HUES64 (cell line): ENCODE measurements at regions not wholly inside any gene's neighbourhood (a gene's known extent, or its start where the extent isn't known, plus 50 kb on each side); places are given as distances from the start of the nearest gene placed in this dataset.

Experiments used
- H3K27ac ChIP-seq: 2 replicates; pipeline ENCODE4 v1.7.0; 2013; ENCODE audit warnings: low read depth, low read length, inconsistent platforms
- H3K27me3 ChIP-seq: 2 replicates; pipeline ENCODE4 v1.6.1; 2013; ENCODE audit warnings: mild to moderate bottlenecking, low read length; ENCODE audit not compliant: insufficient read depth
- H3K36me3 ChIP-seq: 2 replicates; pipeline ENCODE4 v1.6.1; 2013; ENCODE audit warnings: mild to moderate bottlenecking, low read length; ENCODE audit not compliant: insufficient read depth
- H3K4me1 ChIP-seq: 2 replicates; pipeline ENCODE4 v1.6.1; 2013; ENCODE audit warnings: mild to moderate bottlenecking, low read length, moderate library complexity; ENCODE audit not compliant: insufficient read depth
- H3K4me3 ChIP-seq: 2 replicates; pipeline ENCODE4 v1.5.1; 2013; ENCODE audit warnings: mild to moderate bottlenecking, low read length, moderate library complexity
- H3K9ac ChIP-seq: 2 replicates; pipeline ENCODE4 v1.6.1; 2013; ENCODE audit warnings: mild to moderate bottlenecking, low read depth, low read length
- H3K9me3 ChIP-seq: 2 replicates; pipeline ENCODE4 v1.6.1; 2013; ENCODE audit warnings: low read depth, low read length; ENCODE audit not compliant: insufficient read depth
- WGBS: fragments of 150-250, 120-280 bp; methylation state at CpG from one replicate; pipeline ENCODE4 v1.1.7; 2013; ENCODE audit warnings: missing lambda C conversion rate; 5-methylcytosine and 5-hydroxymethylcytosine counted together

DNA sequence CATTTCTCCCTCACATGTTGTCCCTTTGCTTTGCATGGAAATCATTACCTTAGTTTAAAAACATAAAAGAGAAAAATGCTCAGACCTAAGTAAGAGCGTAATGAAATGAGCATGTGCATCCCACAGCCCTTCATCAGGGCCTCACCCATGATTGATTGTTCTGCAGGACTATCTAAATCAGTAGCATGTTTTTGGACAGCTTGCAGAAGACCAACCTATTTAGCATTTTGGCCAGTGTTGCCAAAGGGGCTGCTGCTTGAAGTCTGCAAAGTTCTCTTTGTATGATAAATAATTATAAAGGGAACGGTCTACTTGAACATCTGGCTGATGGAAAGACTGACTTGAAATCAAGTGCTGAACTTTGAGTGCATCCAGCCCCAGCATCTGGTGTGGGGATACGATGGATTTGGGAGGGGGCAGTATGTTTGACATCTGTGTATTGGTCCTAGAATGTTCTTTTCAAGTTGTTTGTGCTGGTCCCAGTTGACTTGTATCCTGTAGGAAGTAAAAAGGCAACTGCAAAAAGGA is 76.1 kb upstream of the LIMCH1 start:
- 95% methylated on average over 3 of the region's 3 CpGs for WGBS
- no peaks in the 10 kb centered on the region for H3K4me1 ChIP-seq
- no peak overlapping the region for H3K9ac ChIP-seq

DNA sequence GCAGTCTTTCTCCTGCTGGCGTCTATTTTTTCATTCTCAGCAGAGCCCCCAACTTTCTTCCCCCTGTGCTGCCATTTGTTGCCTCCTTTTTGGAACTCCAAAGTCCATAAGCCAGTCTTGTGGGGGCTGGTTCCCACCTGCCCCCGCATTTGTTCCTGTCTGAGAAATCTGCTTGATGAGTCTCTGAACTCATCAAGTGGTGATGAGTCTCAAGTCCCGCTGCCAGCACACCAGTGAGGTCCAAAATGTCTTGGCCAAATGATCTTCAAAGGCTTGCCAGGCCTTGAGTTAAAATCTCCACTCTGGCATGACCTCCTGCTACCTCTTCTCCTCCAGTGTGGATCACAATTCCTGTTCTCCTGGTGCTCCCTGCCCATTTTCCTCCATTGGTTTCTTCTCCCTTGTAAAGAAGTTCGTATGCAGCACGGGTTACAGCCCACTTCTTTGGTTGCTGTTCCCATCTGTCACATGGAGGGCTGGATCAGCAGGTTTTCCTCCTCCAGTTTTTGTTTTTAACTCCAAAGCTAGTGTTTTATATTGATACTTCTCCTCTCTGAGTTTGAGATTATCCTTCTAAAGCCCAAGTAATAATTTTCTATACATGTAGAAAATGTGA is 72.7 kb upstream of the LIMCH1 start:
- Histone ChIP-seq H3K27ac (no peak overlapping the region), H3K4me1 (peaks cover 9% of the 10 kb centered on the region; the same call in 1 of the 2 replicates), H3K9ac (no peak overlapping the region), H3K9me3 (no peaks in the 10 kb centered on the region), H3K36me3 (no peaks in the 10 kb centered on the region), H3K4me3 (no peak overlapping the region), H3K27me3 (no peaks in the 10 kb centered on the region)
- 88% methylated on average over 5 of the region's 5 CpGs for WGBS

More for the DNA sequence above, 76.1 kb upstream of the LIMCH1 start:
- no peak overlapping the region for H3K27ac ChIP-seq
- no peaks in the 10 kb centered on the region for H3K9me3 ChIP-seq
- H3K4me3 ChIP-seq = no peak overlapping the region
- no peaks in the 10 kb centered on the region for H3K36me3 ChIP-seq
- H3K27me3 ChIP-seq = no peaks in the 10 kb centered on the region

DNA sequence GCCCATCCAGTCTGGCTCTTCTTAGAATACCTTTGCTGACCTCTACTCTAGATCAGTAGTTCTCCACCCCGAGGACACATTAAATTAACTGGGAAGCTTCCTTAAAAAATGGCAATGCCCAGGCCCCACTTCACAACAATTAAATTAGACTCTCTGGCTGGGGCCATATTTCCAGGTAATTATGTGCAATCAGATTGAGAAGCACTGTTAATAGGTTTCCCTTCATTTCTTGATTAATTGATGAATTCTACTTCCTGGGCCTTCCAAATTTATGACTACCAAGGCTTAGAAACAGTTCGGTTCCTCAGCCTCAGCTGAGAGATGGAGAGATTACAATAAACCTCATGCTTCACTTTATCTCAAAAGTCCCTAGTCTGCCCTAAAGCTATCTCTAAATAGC is 71.7 kb upstream of the LIMCH1 start:
- H3K27me3 ChIP-seq = no peaks in the 10 kb centered on the region
- no peaks in the 10 kb centered on the region for H3K36me3 ChIP-seq
- no peaks in the 10 kb centered on the region for H3K9me3 ChIP-seq
- peaks cover 9% of the 10 kb centered on the region; the same call in 1 of the 2 replicates for H3K4me1 ChIP-seq
- H3K4me3 ChIP-seq = no peak overlapping the region
- no peak overlapping the region for H3K27ac ChIP-seq
- WGBS = 93% methylated on average over 2 of the region's 2 CpGs
- H3K9ac ChIP-seq = no peak overlapping the region

GRCh38 chr4:41468122-41468521 is 69.8 kb upstream of the LIMCH1 start:
- Histone ChIP-seq H3K27me3 (no peaks in the 10 kb centered on the region), H3K36me3 (no peaks in the 10 kb centered on the region), H3K9ac (no peak overlapping the region), H3K4me1 (peaks cover 9% of the 10 kb centered on the region; the same call in 1 of the 2 replicates), H3K9me3 (no peaks in the 10 kb centered on the region), H3K4me3 (no peak overlapping the region), H3K27ac (no peak overlapping the region)
- 80% methylated on average over 1 of the region's 1 CpG for WGBS

DNA sequence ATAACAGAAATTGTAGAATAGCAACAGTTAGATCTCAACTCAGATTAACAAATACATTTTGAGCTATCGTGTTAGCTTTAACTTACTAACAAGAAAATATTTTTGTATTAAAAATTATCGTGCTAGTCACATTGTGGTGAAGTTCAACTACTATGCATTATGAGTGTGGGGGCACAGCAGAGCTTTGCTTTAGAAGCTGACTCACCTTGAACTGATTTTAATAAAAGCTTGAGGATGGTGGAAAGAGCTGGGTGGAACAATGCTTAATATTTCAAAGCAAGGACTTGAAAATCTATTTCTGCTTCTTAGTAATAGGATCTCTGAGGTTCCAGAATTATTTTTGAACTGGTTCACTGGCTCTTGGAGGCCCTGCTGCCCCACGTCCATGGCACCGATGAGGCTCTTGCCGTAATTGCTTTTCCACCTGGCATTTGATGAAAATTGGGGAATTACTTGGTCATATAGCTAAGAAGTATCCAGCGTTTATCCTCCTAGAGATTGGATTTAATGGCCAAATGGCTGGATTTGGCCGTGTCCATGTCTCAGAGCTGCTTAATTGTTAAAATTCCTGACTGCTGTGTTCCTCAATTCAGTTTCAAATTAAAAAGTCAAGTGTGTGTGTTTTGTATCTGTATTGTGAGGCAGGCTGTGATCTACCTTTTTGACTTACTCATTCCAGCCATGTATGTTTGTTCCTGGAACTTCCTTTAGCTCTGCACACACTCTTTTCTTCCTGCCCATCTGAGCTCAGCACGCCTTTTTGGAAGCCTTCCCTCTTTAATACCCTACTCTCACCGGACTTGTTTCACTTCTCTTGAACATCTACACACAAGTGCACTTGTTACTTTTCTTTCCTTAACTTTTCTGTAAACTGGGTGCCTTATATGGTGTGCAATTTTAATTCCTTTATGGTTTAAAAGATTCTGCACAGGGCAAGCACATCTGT is 66.6 kb upstream of the LIMCH1 start:
- no peak overlapping the region for H3K27ac ChIP-seq
- no peak overlapping the region for H3K9ac ChIP-seq
- WGBS = 89% methylated on average over 8 of the region's 9 CpGs
- H3K36me3 ChIP-seq = no peaks in the 10 kb centered on the region
- H3K4me1 ChIP-seq = peaks cover 14% of the 10 kb centered on the region
- no peak overlapping the region for H3K4me3 ChIP-seq
- no peaks in the 10 kb centered on the region for H3K9me3 ChIP-seq
- H3K27me3 ChIP-seq = no peaks in the 10 kb centered on the region

DNA sequence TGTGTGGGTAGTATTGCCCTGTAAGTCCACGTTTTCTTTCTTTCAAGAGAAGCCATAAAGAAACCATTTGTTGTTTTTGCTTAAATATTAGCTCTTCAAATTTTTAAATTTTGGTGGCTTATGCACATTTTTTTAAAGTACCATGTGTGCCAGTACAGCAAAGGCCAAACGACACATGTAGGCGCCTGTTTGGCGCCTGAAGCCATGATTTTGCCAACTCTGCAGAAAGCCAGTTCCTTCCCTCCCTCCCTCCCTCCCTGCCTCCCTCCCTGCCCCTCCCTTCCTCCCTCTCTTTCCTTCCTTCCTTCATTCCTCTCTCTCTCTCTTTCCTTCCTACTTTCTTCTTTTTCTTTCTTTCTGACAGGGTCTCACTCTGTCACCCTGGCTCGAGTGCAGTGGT is 65.9 kb upstream of the LIMCH1 start:
- no peaks in the 10 kb centered on the region for H3K9me3 ChIP-seq
- WGBS = 95% methylated on average over 5 of the region's 5 CpGs
- no peak overlapping the region for H3K4me3 ChIP-seq
- no peaks in the 10 kb centered on the region for H3K36me3 ChIP-seq
- H3K4me1 ChIP-seq = peaks cover 21% of the 10 kb centered on the region
- H3K9ac ChIP-seq = no peak overlapping the region
- no peaks in the 10 kb centered on the region for H3K27me3 ChIP-seq
- no peak overlapping the region for H3K27ac ChIP-seq

GRCh38 chr4:41473176-41473575 is 64.8 kb upstream of the LIMCH1 start:
- H3K9ac ChIP-seq = no peak overlapping the region
- H3K4me1 ChIP-seq = peaks cover 32% of the 10 kb centered on the region
- no peaks in the 10 kb centered on the region for H3K36me3 ChIP-seq
- H3K4me3 ChIP-seq = no peak overlapping the region
- H3K9me3 ChIP-seq = no peaks in the 10 kb centered on the region
- WGBS = 79% methylated on average over 2 of the region's 2 CpGs
- no peaks in the 10 kb centered on the region for H3K27me3 ChIP-seq
- no peak overlapping the region for H3K27ac ChIP-seq

DNA sequence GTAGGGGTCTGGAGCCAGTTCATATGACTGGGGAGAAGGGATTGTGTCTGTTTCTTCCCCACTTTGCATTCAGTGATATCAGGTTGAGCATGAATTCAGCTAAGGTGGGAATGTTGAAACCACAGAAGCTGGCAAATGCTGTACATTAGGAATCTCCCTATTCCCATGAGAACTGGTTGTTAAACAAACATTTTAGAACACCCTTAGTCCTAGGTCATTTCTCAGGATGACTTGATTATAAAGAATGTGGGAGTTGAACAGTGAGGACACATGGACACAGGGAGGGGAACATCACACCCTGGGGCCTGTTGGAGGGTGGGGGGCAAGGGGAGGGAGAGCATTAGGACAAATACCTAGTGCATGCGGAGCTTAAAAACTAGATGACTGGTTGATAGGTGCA is 62.6 kb upstream of the LIMCH1 start:
- no peaks in the 10 kb centered on the region for H3K36me3 ChIP-seq
- WGBS = 100% methylated on average over 1 of the region's 1 CpG
- no peak overlapping the region for H3K9ac ChIP-seq
- no peak overlapping the region for H3K4me3 ChIP-seq
- H3K27me3 ChIP-seq = no peaks in the 10 kb centered on the region
- no peaks in the 10 kb centered on the region for H3K9me3 ChIP-seq
- no peak overlapping the region for H3K27ac ChIP-seq
- peaks cover 23% of the 10 kb centered on the region for H3K4me1 ChIP-seq

- no peaks in the 10 kb centered on the region for H3K9me3 ChIP-seq
- H3K36me3 ChIP-seq = no peaks in the 10 kb centered on the region
- H3K27me3 ChIP-seq = no peaks in the 10 kb centered on the region
- 90% methylated on average over 3 of the region's 3 CpGs for WGBS
- no peak overlapping the region for H3K4me3 ChIP-seq
- H3K27ac ChIP-seq = no peak overlapping the region
- H3K9ac ChIP-seq = no peak overlapping the region
- peaks cover 23% of the 10 kb centered on the region for H3K4me1 ChIP-seq
These were observed 61.6 kb upstream of the LIMCH1 start for GRCh38 chr4:41476310-41476885.

GRCh38 chr4:41477181-41477905 is 60.6 kb upstream of the LIMCH1 start:
- Histone ChIP-seq H3K4me3 (no peak overlapping the region), H3K36me3 (no peaks in the 10 kb centered on the region), H3K27me3 (no peaks in the 10 kb centered on the region), H3K9ac (no peak overlapping the region), H3K27ac (no peak overlapping the region), H3K4me1 (peaks cover 23% of the 10 kb centered on the region), H3K9me3 (no peaks in the 10 kb centered on the region)
- WGBS = 78% methylated on average over 4 of the region's 6 CpGs
